ENCODE measurements at regions not wholly inside any gene's neighbourhood (a gene's known extent, or its start where the extent isn't known, plus 50 kb on each side); places are given as distances from the start of the nearest gene placed in this dataset.

DNA sequence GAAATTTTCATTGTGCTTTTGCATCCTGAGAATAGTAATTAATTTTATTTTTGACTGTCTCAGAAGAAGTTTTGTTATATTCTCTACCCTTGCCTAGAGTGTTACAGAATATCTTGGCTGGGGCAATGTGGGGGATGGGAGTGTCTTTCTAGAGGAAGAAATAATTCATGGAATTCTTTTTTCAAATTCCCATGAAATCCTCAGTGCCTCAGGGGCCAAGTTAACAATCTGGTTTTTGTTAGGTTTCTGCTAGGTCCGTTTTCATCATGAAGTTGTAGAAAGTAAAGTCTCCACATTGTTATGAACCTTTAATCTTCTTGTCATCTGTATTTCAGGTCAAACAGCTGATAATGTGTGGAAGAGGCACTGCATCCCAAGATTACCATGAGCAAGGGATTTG is 145.6 kb upstream of the GYPC start:
- TF ChIP-seq, protein P1, sequence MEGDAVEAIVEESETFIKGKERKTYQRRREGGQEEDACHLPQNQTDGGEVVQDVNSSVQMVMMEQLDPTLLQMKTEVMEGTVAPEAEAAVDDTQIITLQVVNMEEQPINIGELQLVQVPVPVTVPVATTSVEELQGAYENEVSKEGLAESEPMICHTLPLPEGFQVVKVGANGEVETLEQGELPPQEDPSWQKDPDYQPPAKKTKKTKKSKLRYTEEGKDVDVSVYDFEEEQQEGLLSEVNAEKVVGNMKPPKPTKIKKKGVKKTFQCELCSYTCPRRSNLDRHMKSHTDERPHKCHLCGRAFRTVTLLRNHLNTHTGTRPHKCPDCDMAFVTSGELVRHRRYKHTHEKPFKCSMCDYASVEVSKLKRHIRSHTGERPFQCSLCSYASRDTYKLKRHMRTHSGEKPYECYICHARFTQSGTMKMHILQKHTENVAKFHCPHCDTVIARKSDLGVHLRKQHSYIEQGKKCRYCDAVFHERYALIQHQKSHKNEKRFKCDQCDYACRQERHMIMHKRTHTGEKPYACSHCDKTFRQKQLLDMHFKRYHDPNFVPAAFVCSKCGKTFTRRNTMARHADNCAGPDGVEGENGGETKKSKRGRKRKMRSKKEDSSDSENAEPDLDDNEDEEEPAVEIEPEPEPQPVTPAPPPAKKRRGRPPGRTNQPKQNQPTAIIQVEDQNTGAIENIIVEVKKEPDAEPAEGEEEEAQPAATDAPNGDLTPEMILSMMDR (IDR thresholded peaks at IDR 0.05 in 8 of 11, conservative IDR thresholded peaks at IDR 0.05 in 3 of 11) = no peak
- no peak for TF ChIP-seq POLR2AphosphoS5 (IDR thresholded peaks at IDR 0.05)

Measured in spleen (tissue), 7 donors.